Hepatocyte (in vitro differentiated cells): ENCODE measurements at regions not wholly inside any gene's neighbourhood (a gene's known extent, or its start where the extent isn't known, plus 50 kb on each side); places are given as distances from the start of the nearest gene placed in this dataset.

ENCODE experiments used
- CTCF ChIP-seq: fragments of 200-600 bp; sonication (generic); IDR thresholded peaks from 2 replicates; pipeline ENCODE4 v1.5.1; 2016; ENCODE audit warnings: antibody characterized with exemption, mild to moderate bottlenecking; ENCODE audit not compliant: poor library complexity
- EZH2 ChIP-seq: fragments of 200-600 bp; sonication (generic); IDR thresholded peaks from 2 replicates; pipeline ENCODE4 v1.6.1; 2016; ENCODE audit warnings: antibody characterized with exemption, mild to moderate bottlenecking, borderline replicate concordance
- EZH2phosphoT487 ChIP-seq: fragments of 200-600 bp; sonication (generic); IDR thresholded peaks from one replicate; pipeline ENCODE4 v1.6.1; 2018; ENCODE audit warnings: antibody characterized with exemption, mild to moderate bottlenecking, low read depth, moderate library complexity; ENCODE audit not compliant: unreplicated experiment, severe bottlenecking

GRCh38 chrX:39915596-39915995 lies 182.2 kb downstream of the BCOR start:
- no peak for TF ChIP-seq CTCF
- TF ChIP-seq EZH2 = no peak
- no peak for TF ChIP-seq EZH2phosphoT487
